ENCODE measurements at regions not wholly inside any gene's neighbourhood (a gene's known extent, or its start where the extent isn't known, plus 50 kb on each side); places are given as distances from the start of the nearest gene placed in this dataset.

DNA sequence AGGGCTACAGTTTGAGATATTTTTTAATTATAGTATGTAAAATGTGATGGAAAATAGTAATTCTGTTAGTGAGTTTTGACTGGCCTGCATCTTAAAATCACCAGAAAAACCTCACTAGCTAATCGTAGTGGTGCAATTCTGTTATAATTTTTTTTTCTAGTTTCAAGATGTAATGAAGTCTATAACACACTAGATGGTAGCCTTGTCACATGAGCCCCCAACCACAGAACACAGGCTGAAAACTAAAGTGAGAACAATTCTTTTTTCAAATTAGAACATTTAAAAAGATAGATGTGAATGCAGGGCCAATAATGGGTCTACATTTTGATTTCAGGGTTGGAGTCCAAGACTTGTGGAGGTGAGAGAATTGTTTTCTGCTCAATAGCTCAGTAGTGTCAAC is 83.3 kb upstream of the KCNH8 start:
- Histone ChIP-seq H4K20me1 (ENCODE audit: control insufficient read depth, insufficient read depth, insufficient read length) (no peaks in the 10 kb centered on the region), H3K9ac (ENCODE audit: extremely low read depth, insufficient read length, low read length) (no peak overlapping the region), H3K27me3 (ENCODE audit: insufficient read depth, low read length) (no peaks in the 10 kb centered on the region), H4K91ac (ENCODE audit: insufficient read length, low read depth, low read length) (no peak overlapping the region), H3T11ph (ENCODE audit: low read length) (no peak overlapping the region), H2BK20ac (ENCODE audit: low read depth, low read length, poor library complexity, severe bottlenecking) (no peak overlapping the region), H2BK12ac (ENCODE audit: insufficient read length, low read depth, low read length) (no peak overlapping the region), H3K9me3 (ENCODE audit: control insufficient read depth, low read depth, low read length) (peaks cover 7% of the 10 kb centered on the region), H3K79me1 (ENCODE audit: insufficient read depth, low read depth, low read length, poor library complexity, severe bottlenecking) (no peaks in the 10 kb centered on the region), H3K23me2 (ENCODE audit: insufficient read length, low read depth, low read length, poor library complexity, severe bottlenecking) (no peaks in the 10 kb centered on the region), H2BK15ac (ENCODE audit: low read depth, low read length) (no peak overlapping the region), H4K5ac (ENCODE audit: insufficient read length, low read depth, low read length) (no peak overlapping the region), H3K18ac (ENCODE audit: insufficient read length, low read depth, low read length) (no peak overlapping the region), H3K14ac (ENCODE audit: insufficient read depth, low read length) (no peak overlapping the region), H3K23ac (ENCODE audit: insufficient read length, low read depth, low read length) (no peak overlapping the region), H4K8ac (replicated peaks; ENCODE audit: insufficient read length, low read depth, low read length) (no peak overlapping the region), H3K4me1 (ENCODE audit: insufficient read depth, low read length) (no peaks in the 10 kb centered on the region), H2BK120ac (ENCODE audit: low read depth, low read length, poor library complexity, severe bottlenecking) (no peak overlapping the region), H2AK5ac (ENCODE audit: insufficient read length, low read length) (no peak overlapping the region), H3K79me2 (ENCODE audit: insufficient read depth, low read length) (no peaks in the 10 kb centered on the region), H3K56ac (ENCODE audit: insufficient read length, low read depth, low read length) (no peak overlapping the region), H3K4me2 (ENCODE audit: insufficient read depth, insufficient read length, low read length) (no peak overlapping the region), H3K4ac (ENCODE audit: low read depth, low read length) (no peak overlapping the region), H2AFZ (ENCODE audit: low read length) (peak overlapping the region; percentile 56), H2BK5ac (ENCODE audit: insufficient read length, low read length) (no peak overlapping the region), H3K27ac (ENCODE audit: insufficient read length, low read depth, low read length) (no peak overlapping the region)
- H3K9me3 Mint-ChIP-seq, result peaks cover 18 to 22% of the 10 kb centered on the region in 2 experiments; a peak in 4 of 5 replicates
- H3K27me3 Mint-ChIP-seq (ENCODE audit: low read depth), result no peaks in the 10 kb centered on the region; the same call in 1 of the 2 replicates
- TF ChIP-seq, protein P1, sequence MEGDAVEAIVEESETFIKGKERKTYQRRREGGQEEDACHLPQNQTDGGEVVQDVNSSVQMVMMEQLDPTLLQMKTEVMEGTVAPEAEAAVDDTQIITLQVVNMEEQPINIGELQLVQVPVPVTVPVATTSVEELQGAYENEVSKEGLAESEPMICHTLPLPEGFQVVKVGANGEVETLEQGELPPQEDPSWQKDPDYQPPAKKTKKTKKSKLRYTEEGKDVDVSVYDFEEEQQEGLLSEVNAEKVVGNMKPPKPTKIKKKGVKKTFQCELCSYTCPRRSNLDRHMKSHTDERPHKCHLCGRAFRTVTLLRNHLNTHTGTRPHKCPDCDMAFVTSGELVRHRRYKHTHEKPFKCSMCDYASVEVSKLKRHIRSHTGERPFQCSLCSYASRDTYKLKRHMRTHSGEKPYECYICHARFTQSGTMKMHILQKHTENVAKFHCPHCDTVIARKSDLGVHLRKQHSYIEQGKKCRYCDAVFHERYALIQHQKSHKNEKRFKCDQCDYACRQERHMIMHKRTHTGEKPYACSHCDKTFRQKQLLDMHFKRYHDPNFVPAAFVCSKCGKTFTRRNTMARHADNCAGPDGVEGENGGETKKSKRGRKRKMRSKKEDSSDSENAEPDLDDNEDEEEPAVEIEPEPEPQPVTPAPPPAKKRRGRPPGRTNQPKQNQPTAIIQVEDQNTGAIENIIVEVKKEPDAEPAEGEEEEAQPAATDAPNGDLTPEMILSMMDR (conservative IDR thresholded peaks at IDR 0.05), result peak; percentile 82
- H3K36me3 Mint-ChIP-seq (ENCODE audit: insufficient read depth in 1 of 3, low read depth in 3 of 3), result peaks cover 9 to 19% (median 19%) of the 10 kb centered on the region in 3 experiments
- no peak overlapping the region for H3K27ac Mint-ChIP-seq
- H3K4me3 Mint-ChIP-seq, result no peak overlapping the region
- no peak for DNase-seq
- H3K4me1 Mint-ChIP-seq, result peaks cover 0 to 2% of the 10 kb centered on the region in 2 experiments; a peak in 2 of 4 replicates
- no CpG with 5 or more reads among the region's 1 CpG for WGBS (ENCODE audit: extremely low coverage, insufficient read length, low lambda C conversion rate)
